GM18502 (cell line): ENCODE measurements at regions not wholly inside any gene's neighbourhood (a gene's known extent, or its start where the extent isn't known, plus 50 kb on each side); places are given as distances from the start of the nearest gene placed in this dataset.

Experiments used
- ATAC-seq: cut with Tn5 transposase; IDR thresholded peaks from one replicate; pipeline ENCODE4 v1.9.1; 2021; ENCODE audit warnings: mild to moderate bottlenecking; ENCODE audit not compliant: unreplicated experiment, poor library complexity

DNA sequence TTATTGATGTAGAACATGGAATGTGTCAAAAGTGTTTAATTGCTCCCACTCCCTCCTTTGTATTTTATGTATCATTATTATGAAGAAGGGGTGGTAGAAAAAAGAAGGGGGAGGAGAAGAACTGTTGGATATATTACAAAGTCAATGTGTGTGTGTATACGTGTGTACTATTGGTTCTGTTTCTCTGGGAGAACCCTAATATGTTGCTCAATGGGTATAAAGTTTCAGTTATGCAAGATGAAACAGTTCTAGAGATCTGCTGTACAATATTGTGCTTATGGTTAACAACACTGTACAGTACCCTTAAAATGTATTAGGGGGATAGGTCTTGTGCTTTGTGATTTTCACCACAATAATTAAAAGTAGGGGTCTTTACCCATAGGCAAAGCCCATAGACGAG, 58.1 kb upstream of the ZC3H15 start:
- no peak for ATAC-seq

- ATAC-seq, result no peak
Observed at GRCh38 chr2:186429104-186429503, 57.0 kb upstream of the ZC3H15 start.

GRCh38 chr2:186431306-186431705, 54.8 kb upstream of the ZC3H15 start:
- ATAC-seq, result no peak

GRCh38 chr2:186433040-186433439, 53.0 kb upstream of the ZC3H15 start:
- no peak for ATAC-seq

DNA sequence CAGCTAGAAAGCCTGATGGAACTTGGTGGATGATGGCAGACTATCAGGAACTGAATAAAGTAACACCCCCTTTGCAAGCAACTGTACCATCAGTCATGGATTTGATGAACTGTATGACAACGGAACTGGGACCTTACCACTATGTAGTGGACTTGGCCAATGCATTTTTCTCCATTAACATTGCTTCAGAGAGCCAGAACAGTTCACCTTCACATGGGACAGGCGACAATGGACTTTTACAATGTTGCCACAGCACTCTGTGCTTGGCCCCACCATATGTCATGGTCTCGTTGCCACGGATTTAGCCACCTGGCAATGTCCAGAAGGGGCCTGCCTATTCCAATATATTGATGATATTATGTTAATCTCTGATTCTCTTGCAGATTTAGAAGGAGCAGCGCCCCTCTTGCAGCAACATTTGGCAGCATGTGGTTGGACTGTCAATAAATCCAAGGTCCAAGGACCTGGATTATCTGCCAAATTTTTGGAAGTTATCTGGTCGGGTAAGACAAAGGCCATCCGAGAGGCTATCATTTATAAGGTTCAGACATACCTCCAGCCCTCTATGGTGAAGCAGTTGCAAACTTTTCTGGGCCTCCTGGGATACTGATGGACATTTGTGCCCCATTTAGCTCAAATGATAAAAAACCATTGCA, 52.2 kb upstream of the ZC3H15 start:
- ATAC-seq, result no peak
